ENCODE measurements at regions not wholly inside any gene's neighbourhood (a gene's known extent, or its start where the extent isn't known, plus 50 kb on each side); places are given as distances from the start of the nearest gene placed in this dataset.
"Not testable (repeated sequence)": the region's sequence is repeated elsewhere in the genome, so short reads cannot be mapped to it uniquely, and the experiment has no call there.

GRCh38 chr10:8825611-8826010, 771.1 kb downstream of the GATA3 start:
- no peak for DNase-seq

GRCh38 chr10:8829592-8829991, 775.1 kb downstream of the GATA3 start:
- no peak for DNase-seq

- no peak for DNase-seq
These were observed 775.6 kb downstream of the GATA3 start for GRCh38 chr10:8830048-8830447.

GRCh38 chr10:8830876-8831275, 776.4 kb downstream of the GATA3 start:
- DNase-seq = no peak

GRCh38 chr10:8835453-8836167, 781.1 kb downstream of the GATA3 start:
- DNase-seq = no peak

- DNase-seq = no peak
These were observed 785.9 kb downstream of the GATA3 start for GRCh38 chr10:8840356-8840755.

GRCh38 chr10:8844141-8844540, 789.7 kb downstream of the GATA3 start:
- no peak for DNase-seq

GRCh38 chr10:8852546-8852945, 798.1 kb downstream of the GATA3 start:
- DNase-seq = no peak

- no peak for DNase-seq
These were observed 798.6 kb downstream of the GATA3 start for GRCh38 chr10:8853048-8853447.

GRCh38 chr10:8868924-8869323, 814.4 kb downstream of the GATA3 start:
- not testable (repeated sequence) for DNase-seq

GRCh38 chr10:8873310-8873709, 818.8 kb downstream of the GATA3 start:
- no peak for DNase-seq

GRCh38 chr10:8874268-8874667, 819.8 kb downstream of the GATA3 start:
- no peak for DNase-seq

- no peak for DNase-seq
These were observed 820.5 kb downstream of the GATA3 start for GRCh38 chr10:8874972-8875371.

GRCh38 chr10:8876171-8876570, 821.7 kb downstream of the GATA3 start:
- DNase-seq = no peak

GRCh38 chr10:8889538-8889937, 835.0 kb downstream of the GATA3 start:
- no peak for DNase-seq

GRCh38 chr10:8893102-8893501, 838.6 kb downstream of the GATA3 start:
- DNase-seq = no peak

GRCh38 chr10:8894148-8894547, 839.7 kb downstream of the GATA3 start:
- DNase-seq = no peak

GRCh38 chr10:8897769-8898168, 843.3 kb downstream of the GATA3 start:
- DNase-seq = no peak

GRCh38 chr10:8898745-8899330, 844.4 kb downstream of the GATA3 start:
- no peak for DNase-seq

GRCh38 chr10:8902926-8903325, 848.4 kb downstream of the GATA3 start:
- no peak for DNase-seq

GRCh38 chr10:8908013-8908412, 853.5 kb downstream of the GATA3 start:
- DNase-seq = no peak

GRCh38 chr10:8910314-8910713, 855.8 kb downstream of the GATA3 start:
- no peak for DNase-seq

GRCh38 chr10:8911032-8911431, 856.5 kb downstream of the GATA3 start:
- no peak for DNase-seq

GRCh38 chr10:8912108-8912507, 857.6 kb downstream of the GATA3 start:
- DNase-seq = no peak

- no peak for DNase-seq
These were observed 859.2 kb downstream of the GATA3 start for GRCh38 chr10:8913720-8914119.
